ENCODE measurements at regions not wholly inside any gene's neighbourhood (a gene's known extent, or its start where the extent isn't known, plus 50 kb on each side); places are given as distances from the start of the nearest gene placed in this dataset.

- Histone ChIP-seq H3K4me3 (ENCODE audit: low read length) (no peak overlapping the region), H3K9me3 (ENCODE audit: control insufficient read depth, low read length) (no peaks in the 10 kb centered on the region)
Observed at GRCh38 chrX:20472620-20473258, 206.0 kb upstream of the RPS6KA3 start.

GRCh38 chrX:20472148-20472547, 205.4 kb upstream of the RPS6KA3 start:
- no peak overlapping the region for H3K4me3 ChIP-seq (ENCODE audit: low read length)
- H3K9ac ChIP-seq (ENCODE audit: low read length): no peak overlapping the region
- DNase-seq (ENCODE audit: low read depth): no peak
- H3K36me3 ChIP-seq (ENCODE audit: control insufficient read depth, insufficient read depth, low read length, severe bottlenecking): no peaks in the 10 kb centered on the region
- peaks cover 28% of the 10 kb centered on the region for H3K27me3 ChIP-seq (replicated peaks; ENCODE audit: control insufficient read depth, insufficient read depth, low read length)
- no peaks in the 10 kb centered on the region for H3K9me3 ChIP-seq (ENCODE audit: control insufficient read depth, low read length)
- no peaks in the 10 kb centered on the region for H3K4me1 ChIP-seq (ENCODE audit: control insufficient read depth, insufficient read depth, low read length)

More at GRCh38 chrX:20472620-20473258, 206.0 kb upstream of the RPS6KA3 start:
- H3K4me1 ChIP-seq (ENCODE audit: control insufficient read depth, insufficient read depth, low read length): no peaks in the 10 kb centered on the region
- H3K27me3 ChIP-seq (replicated peaks; ENCODE audit: control insufficient read depth, insufficient read depth, low read length): peaks cover 28% of the 10 kb centered on the region
- H3K9ac ChIP-seq (ENCODE audit: low read length): no peak overlapping the region
- DNase-seq (ENCODE audit: low read depth): no peak
- no peaks in the 10 kb centered on the region for H3K36me3 ChIP-seq (ENCODE audit: control insufficient read depth, insufficient read depth, low read length, severe bottlenecking)

- no peak overlapping the region for H3K4me3 ChIP-seq (ENCODE audit: low read length)
- H3K4me1 ChIP-seq (ENCODE audit: control insufficient read depth, insufficient read depth, low read length): no peaks in the 10 kb centered on the region
- no peak overlapping the region for H3K9ac ChIP-seq (ENCODE audit: low read length)
- no peaks in the 10 kb centered on the region for H3K9me3 ChIP-seq (ENCODE audit: control insufficient read depth, low read length)
- H3K36me3 ChIP-seq (ENCODE audit: control insufficient read depth, insufficient read depth, low read length, severe bottlenecking): no peaks in the 10 kb centered on the region
- peaks cover 28% of the 10 kb centered on the region for H3K27me3 ChIP-seq (replicated peaks; ENCODE audit: control insufficient read depth, insufficient read depth, low read length)
- no peak for DNase-seq (ENCODE audit: low read depth)
Observed at GRCh38 chrX:20471483-20471882, 204.8 kb upstream of the RPS6KA3 start.

- Histone ChIP-seq H3K36me3 (ENCODE audit: control insufficient read depth, insufficient read depth, low read length, severe bottlenecking) (no peaks in the 10 kb centered on the region), H3K9ac (ENCODE audit: low read length) (no peak overlapping the region), H3K9me3 (ENCODE audit: control insufficient read depth, low read length) (peaks cover 8% of the 10 kb centered on the region), H3K27me3 (replicated peaks; ENCODE audit: control insufficient read depth, insufficient read depth, low read length) (peaks cover 13% of the 10 kb centered on the region), H3K4me3 (ENCODE audit: low read length) (no peak overlapping the region), H3K4me1 (ENCODE audit: control insufficient read depth, insufficient read depth, low read length) (no peaks in the 10 kb centered on the region)
- no peak for DNase-seq (ENCODE audit: low read depth)
Observed at GRCh38 chrX:20463296-20464075, 196.8 kb upstream of the RPS6KA3 start.

- no peaks in the 10 kb centered on the region for H3K4me1 ChIP-seq (ENCODE audit: control insufficient read depth, insufficient read depth, low read length)
- H3K27me3 ChIP-seq (replicated peaks; ENCODE audit: control insufficient read depth, insufficient read depth, low read length): peaks cover 11% of the 10 kb centered on the region
- H3K9ac ChIP-seq (ENCODE audit: low read length): no peak overlapping the region
- peaks cover 8% of the 10 kb centered on the region for H3K9me3 ChIP-seq (ENCODE audit: control insufficient read depth, low read length)
- H3K36me3 ChIP-seq (ENCODE audit: control insufficient read depth, insufficient read depth, low read length, severe bottlenecking): no peaks in the 10 kb centered on the region
- DNase-seq (ENCODE audit: low read depth): peak; percentile 49
- H3K4me3 ChIP-seq (ENCODE audit: low read length): no peak overlapping the region
Observed at GRCh38 chrX:20461576-20461975, 194.9 kb upstream of the RPS6KA3 start.

GRCh38 chrX:20461002-20461401, 194.3 kb upstream of the RPS6KA3 start:
- Histone ChIP-seq H3K4me1 (ENCODE audit: control insufficient read depth, insufficient read depth, low read length) (no peaks in the 10 kb centered on the region), H3K36me3 (ENCODE audit: control insufficient read depth, insufficient read depth, low read length, severe bottlenecking) (no peaks in the 10 kb centered on the region), H3K9me3 (ENCODE audit: control insufficient read depth, low read length) (peaks cover 14% of the 10 kb centered on the region), H3K27me3 (replicated peaks; ENCODE audit: control insufficient read depth, insufficient read depth, low read length) (peaks cover 11% of the 10 kb centered on the region), H3K9ac (ENCODE audit: low read length) (no peak overlapping the region), H3K4me3 (ENCODE audit: low read length) (no peak overlapping the region)
- no peak for DNase-seq (ENCODE audit: low read depth)

- DNase-seq (ENCODE audit: low read depth): no peak
- Histone ChIP-seq H3K4me3 (ENCODE audit: low read length) (no peak overlapping the region), H3K9ac (ENCODE audit: low read length) (no peak overlapping the region), H3K4me1 (ENCODE audit: control insufficient read depth, insufficient read depth, low read length) (no peaks in the 10 kb centered on the region), H3K36me3 (ENCODE audit: control insufficient read depth, insufficient read depth, low read length, severe bottlenecking) (no peaks in the 10 kb centered on the region), H3K27me3 (replicated peaks; ENCODE audit: control insufficient read depth, insufficient read depth, low read length) (peaks cover 11% of the 10 kb centered on the region), H3K9me3 (ENCODE audit: control insufficient read depth, low read length) (peaks cover 12% of the 10 kb centered on the region)
Observed at GRCh38 chrX:20459410-20460350, 193.0 kb upstream of the RPS6KA3 start.

GRCh38 chrX:20456971-20457370, 190.3 kb upstream of the RPS6KA3 start:
- DNase-seq (ENCODE audit: low read depth): no peak
- H3K4me1 ChIP-seq (ENCODE audit: control insufficient read depth, insufficient read depth, low read length): no peaks in the 10 kb centered on the region
- no peak overlapping the region for H3K4me3 ChIP-seq (ENCODE audit: low read length)
- H3K9me3 ChIP-seq (ENCODE audit: control insufficient read depth, low read length): peaks cover 7% of the 10 kb centered on the region
- H3K9ac ChIP-seq (ENCODE audit: low read length): no peak overlapping the region
- H3K36me3 ChIP-seq (ENCODE audit: control insufficient read depth, insufficient read depth, low read length, severe bottlenecking): no peaks in the 10 kb centered on the region
- H3K27me3 ChIP-seq (replicated peaks; ENCODE audit: control insufficient read depth, insufficient read depth, low read length): peaks cover 16% of the 10 kb centered on the region

GRCh38 chrX:20455001-20455400, 188.3 kb upstream of the RPS6KA3 start:
- Histone ChIP-seq H3K36me3 (ENCODE audit: control insufficient read depth, insufficient read depth, low read length, severe bottlenecking) (no peaks in the 10 kb centered on the region), H3K27me3 (replicated peaks; ENCODE audit: control insufficient read depth, insufficient read depth, low read length) (peaks cover 16% of the 10 kb centered on the region), H3K4me3 (ENCODE audit: low read length) (no peak overlapping the region), H3K4me1 (ENCODE audit: control insufficient read depth, insufficient read depth, low read length) (no peaks in the 10 kb centered on the region), H3K9ac (ENCODE audit: low read length) (no peak overlapping the region), H3K9me3 (ENCODE audit: control insufficient read depth, low read length) (peaks cover 7% of the 10 kb centered on the region)
- DNase-seq (ENCODE audit: low read depth): no peak

- no peak overlapping the region for H3K4me3 ChIP-seq (ENCODE audit: low read length)
- no peak for DNase-seq (ENCODE audit: low read depth)
Observed at GRCh38 chrX:20454117-20454516, 187.4 kb upstream of the RPS6KA3 start.

GRCh38 chrX:20452487-20452886, 185.8 kb upstream of the RPS6KA3 start:
- DNase-seq (ENCODE audit: low read depth): no peak
- H3K27me3 ChIP-seq (replicated peaks; ENCODE audit: control insufficient read depth, insufficient read depth, low read length): peaks cover 11% of the 10 kb centered on the region
- H3K9ac ChIP-seq (ENCODE audit: low read length): no peak overlapping the region
- H3K36me3 ChIP-seq (ENCODE audit: control insufficient read depth, insufficient read depth, low read length, severe bottlenecking): no peaks in the 10 kb centered on the region
- H3K4me3 ChIP-seq (ENCODE audit: low read length): no peak overlapping the region
- H3K4me1 ChIP-seq (ENCODE audit: control insufficient read depth, insufficient read depth, low read length): no peaks in the 10 kb centered on the region
- peaks cover 7% of the 10 kb centered on the region for H3K9me3 ChIP-seq (ENCODE audit: control insufficient read depth, low read length)

More at GRCh38 chrX:20454117-20454516, 187.4 kb upstream of the RPS6KA3 start:
- peaks cover 14% of the 10 kb centered on the region for H3K27me3 ChIP-seq (replicated peaks; ENCODE audit: control insufficient read depth, insufficient read depth, low read length)
- H3K9me3 ChIP-seq (ENCODE audit: control insufficient read depth, low read length): peaks cover 7% of the 10 kb centered on the region
- H3K4me1 ChIP-seq (ENCODE audit: control insufficient read depth, insufficient read depth, low read length): no peaks in the 10 kb centered on the region
- no peak overlapping the region for H3K9ac ChIP-seq (ENCODE audit: low read length)
- H3K36me3 ChIP-seq (ENCODE audit: control insufficient read depth, insufficient read depth, low read length, severe bottlenecking): no peaks in the 10 kb centered on the region
